ENCODE measurements at regions not wholly inside any gene's neighbourhood (a gene's known extent, or its start where the extent isn't known, plus 50 kb on each side); places are given as distances from the start of the nearest gene placed in this dataset.

GRCh38 chr3:153484842-153485241, 322.8 kb downstream of the RAP2B start:
- TF ChIP-seq POLR2A (IDR thresholded peaks at IDR 0.05), result no peak
- TF ChIP-seq, protein P1, sequence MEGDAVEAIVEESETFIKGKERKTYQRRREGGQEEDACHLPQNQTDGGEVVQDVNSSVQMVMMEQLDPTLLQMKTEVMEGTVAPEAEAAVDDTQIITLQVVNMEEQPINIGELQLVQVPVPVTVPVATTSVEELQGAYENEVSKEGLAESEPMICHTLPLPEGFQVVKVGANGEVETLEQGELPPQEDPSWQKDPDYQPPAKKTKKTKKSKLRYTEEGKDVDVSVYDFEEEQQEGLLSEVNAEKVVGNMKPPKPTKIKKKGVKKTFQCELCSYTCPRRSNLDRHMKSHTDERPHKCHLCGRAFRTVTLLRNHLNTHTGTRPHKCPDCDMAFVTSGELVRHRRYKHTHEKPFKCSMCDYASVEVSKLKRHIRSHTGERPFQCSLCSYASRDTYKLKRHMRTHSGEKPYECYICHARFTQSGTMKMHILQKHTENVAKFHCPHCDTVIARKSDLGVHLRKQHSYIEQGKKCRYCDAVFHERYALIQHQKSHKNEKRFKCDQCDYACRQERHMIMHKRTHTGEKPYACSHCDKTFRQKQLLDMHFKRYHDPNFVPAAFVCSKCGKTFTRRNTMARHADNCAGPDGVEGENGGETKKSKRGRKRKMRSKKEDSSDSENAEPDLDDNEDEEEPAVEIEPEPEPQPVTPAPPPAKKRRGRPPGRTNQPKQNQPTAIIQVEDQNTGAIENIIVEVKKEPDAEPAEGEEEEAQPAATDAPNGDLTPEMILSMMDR (IDR thresholded peaks at IDR 0.05), result no peak
